ENCODE measurements at regions not wholly inside any gene's neighbourhood (a gene's known extent, or its start where the extent isn't known, plus 50 kb on each side); places are given as distances from the start of the nearest gene placed in this dataset.
A peak's percentile ranks its signal among the peaks of the same experiment; 100 is the strongest.

DNA sequence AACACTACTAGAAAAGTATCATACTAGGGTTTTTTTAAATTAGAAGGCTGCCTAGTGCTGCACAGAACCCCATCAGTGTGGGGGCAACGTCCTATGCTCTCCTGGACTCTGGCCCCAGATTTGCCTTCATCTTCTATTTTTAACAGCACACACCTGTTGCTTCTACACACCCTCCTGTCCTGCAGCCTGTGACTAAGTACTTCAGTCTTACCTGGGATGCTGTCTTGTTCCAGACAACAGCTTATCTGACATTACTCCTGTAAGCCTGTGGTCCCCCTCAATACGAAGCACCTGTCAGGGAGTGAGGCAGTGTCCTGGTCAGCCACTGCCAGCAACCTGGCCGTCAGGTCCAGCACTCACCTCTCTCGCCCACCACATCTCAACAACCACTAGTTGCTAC, 247.6 kb upstream of the PSMD7 start:
- H3K27ac Mint-ChIP-seq, result no peak overlapping the region
- no peak for DNase-seq (ENCODE audit: low spot score, unreplicated experiment)
- H3K36me3 Mint-ChIP-seq (ENCODE audit: insufficient read depth), result no peaks in the 10 kb centered on the region
- TF ChIP-seq, protein P1, sequence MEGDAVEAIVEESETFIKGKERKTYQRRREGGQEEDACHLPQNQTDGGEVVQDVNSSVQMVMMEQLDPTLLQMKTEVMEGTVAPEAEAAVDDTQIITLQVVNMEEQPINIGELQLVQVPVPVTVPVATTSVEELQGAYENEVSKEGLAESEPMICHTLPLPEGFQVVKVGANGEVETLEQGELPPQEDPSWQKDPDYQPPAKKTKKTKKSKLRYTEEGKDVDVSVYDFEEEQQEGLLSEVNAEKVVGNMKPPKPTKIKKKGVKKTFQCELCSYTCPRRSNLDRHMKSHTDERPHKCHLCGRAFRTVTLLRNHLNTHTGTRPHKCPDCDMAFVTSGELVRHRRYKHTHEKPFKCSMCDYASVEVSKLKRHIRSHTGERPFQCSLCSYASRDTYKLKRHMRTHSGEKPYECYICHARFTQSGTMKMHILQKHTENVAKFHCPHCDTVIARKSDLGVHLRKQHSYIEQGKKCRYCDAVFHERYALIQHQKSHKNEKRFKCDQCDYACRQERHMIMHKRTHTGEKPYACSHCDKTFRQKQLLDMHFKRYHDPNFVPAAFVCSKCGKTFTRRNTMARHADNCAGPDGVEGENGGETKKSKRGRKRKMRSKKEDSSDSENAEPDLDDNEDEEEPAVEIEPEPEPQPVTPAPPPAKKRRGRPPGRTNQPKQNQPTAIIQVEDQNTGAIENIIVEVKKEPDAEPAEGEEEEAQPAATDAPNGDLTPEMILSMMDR (IDR thresholded peaks at IDR 0.05; ENCODE audit: unreplicated experiment), result no peak
- H3K4me3 Mint-ChIP-seq (ENCODE audit: low read depth), result no peak overlapping the region
- no peaks in the 10 kb centered on the region for H3K27me3 Mint-ChIP-seq
- H3K4me1 Mint-ChIP-seq (ENCODE audit: low read depth), result no peaks in the 10 kb centered on the region
- H3K9me3 Mint-ChIP-seq (ENCODE audit: low read depth), result no peaks in the 10 kb centered on the region

DNA sequence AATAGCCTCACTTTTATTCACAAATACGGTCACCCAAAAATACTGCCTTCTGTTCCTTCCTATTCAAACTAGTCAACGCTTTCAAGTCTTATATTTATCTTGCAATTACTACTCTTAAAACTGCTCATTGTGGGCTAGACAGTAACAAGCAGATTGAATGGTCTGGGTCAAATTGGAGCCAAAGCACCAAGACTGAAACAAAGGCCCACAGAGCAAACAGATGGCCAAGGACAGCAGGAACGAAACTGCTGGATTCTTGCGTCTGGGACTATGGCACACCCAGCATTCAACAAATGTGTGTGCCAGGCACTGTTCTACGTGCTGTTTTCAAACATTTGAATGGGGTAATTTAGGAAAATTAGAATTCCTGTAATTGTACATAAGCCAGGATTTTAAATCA, 250.1 kb upstream of the PSMD7 start:
- H3K9me3 Mint-ChIP-seq (ENCODE audit: low read depth), result no peaks in the 10 kb centered on the region
- H3K4me1 Mint-ChIP-seq (ENCODE audit: low read depth), result no peaks in the 10 kb centered on the region
- H3K36me3 Mint-ChIP-seq (ENCODE audit: insufficient read depth), result no peaks in the 10 kb centered on the region
- TF ChIP-seq, protein P1 (IDR thresholded peaks at IDR 0.05; ENCODE audit: unreplicated experiment), result no peak
- no peak overlapping the region for H3K27ac Mint-ChIP-seq
- no peaks in the 10 kb centered on the region for H3K27me3 Mint-ChIP-seq
- no peak overlapping the region for H3K4me3 Mint-ChIP-seq (ENCODE audit: low read depth)
- DNase-seq (ENCODE audit: low spot score, unreplicated experiment), result no peak

DNA sequence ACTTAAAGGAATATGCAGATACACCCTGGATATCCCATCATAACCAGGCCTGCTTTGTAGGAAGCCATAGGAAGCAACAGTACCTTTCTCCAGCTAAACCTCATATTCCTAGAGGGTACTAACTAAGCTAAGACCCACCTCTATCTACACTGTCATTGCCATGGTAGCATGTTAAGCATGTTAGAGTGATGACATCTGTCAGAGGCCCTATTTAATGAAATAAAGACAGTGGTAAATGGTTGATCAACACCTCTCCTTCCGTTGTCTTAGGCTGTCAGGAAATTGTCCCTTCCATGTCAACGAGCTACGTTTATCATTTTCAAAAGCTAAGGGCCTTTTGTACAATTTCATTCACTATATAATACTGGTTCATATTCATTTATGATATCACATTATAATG, 251.1 kb upstream of the PSMD7 start:
- Mint-ChIP-seq H3K9me3 (ENCODE audit: low read depth) (no peaks in the 10 kb centered on the region), H3K4me1 (ENCODE audit: low read depth) (no peaks in the 10 kb centered on the region), H3K27me3 (no peaks in the 10 kb centered on the region), H3K36me3 (ENCODE audit: insufficient read depth) (no peaks in the 10 kb centered on the region), H3K27ac (no peak overlapping the region), H3K4me3 (ENCODE audit: low read depth) (no peak overlapping the region)
- DNase-seq (ENCODE audit: low spot score, unreplicated experiment), result no peak
- TF ChIP-seq, protein P1 (IDR thresholded peaks at IDR 0.05; ENCODE audit: unreplicated experiment), result no peak

DNA sequence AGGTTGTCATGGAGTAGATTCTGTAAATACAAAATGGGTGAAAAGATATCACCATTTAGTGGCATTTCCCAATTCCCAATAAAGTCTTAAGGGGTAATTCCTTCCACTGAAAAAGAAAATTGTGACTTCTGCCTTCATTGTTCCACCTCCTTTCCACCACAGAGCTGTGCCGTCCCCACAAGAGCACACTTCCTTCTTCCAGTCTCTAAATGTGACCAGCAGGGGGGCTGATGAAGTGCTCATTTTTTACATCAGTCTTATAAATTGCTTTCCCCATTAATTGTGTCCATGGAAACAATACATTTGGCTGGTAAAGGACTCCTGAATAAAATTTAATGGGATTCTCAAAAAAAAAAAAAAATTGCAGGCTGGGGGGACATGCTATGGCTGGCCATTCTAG, 260.8 kb upstream of the PSMD7 start:
- H3K27ac Mint-ChIP-seq, result no peak overlapping the region
- H3K4me1 Mint-ChIP-seq (ENCODE audit: low read depth), result no peaks in the 10 kb centered on the region
- no peaks in the 10 kb centered on the region for H3K36me3 Mint-ChIP-seq (ENCODE audit: insufficient read depth)
- DNase-seq (ENCODE audit: low spot score, unreplicated experiment), result no peak
- H3K4me3 Mint-ChIP-seq (ENCODE audit: low read depth), result no peak overlapping the region
- H3K9me3 Mint-ChIP-seq (ENCODE audit: low read depth), result no peaks in the 10 kb centered on the region
- peaks cover 5% of the 10 kb centered on the region for H3K27me3 Mint-ChIP-seq
- TF ChIP-seq, protein P1 (IDR thresholded peaks at IDR 0.05; ENCODE audit: unreplicated experiment), result peak; percentile 58

DNA sequence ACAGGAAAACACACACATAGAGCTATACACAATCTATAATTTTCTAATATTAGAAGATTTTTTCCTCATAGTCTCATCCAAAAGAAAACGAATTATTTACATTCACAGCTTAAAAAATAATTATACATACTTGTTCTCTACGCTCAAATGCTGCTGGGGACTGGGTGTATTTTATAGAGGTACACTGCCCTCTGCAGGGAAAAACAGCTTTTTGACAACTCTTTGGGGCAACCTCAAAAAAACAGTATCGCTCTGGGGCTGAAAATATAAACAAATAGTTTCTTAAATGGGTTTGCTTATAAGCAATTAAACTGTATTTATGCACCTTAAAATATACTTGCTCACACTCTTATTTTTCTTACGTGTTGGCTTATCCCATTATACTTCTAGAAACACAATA, 261.8 kb upstream of the PSMD7 start:
- TF ChIP-seq, protein P1 (IDR thresholded peaks at IDR 0.05; ENCODE audit: unreplicated experiment), result peak; percentile 68
- H3K27me3 Mint-ChIP-seq, result peaks cover 5% of the 10 kb centered on the region
- H3K9me3 Mint-ChIP-seq (ENCODE audit: low read depth), result no peaks in the 10 kb centered on the region
- peaks cover 1% of the 10 kb centered on the region for H3K4me1 Mint-ChIP-seq (ENCODE audit: low read depth)
- DNase-seq (ENCODE audit: low spot score, unreplicated experiment), result no peak
- no peak overlapping the region for H3K27ac Mint-ChIP-seq
- no peak overlapping the region for H3K4me3 Mint-ChIP-seq (ENCODE audit: low read depth)
- no peaks in the 10 kb centered on the region for H3K36me3 Mint-ChIP-seq (ENCODE audit: insufficient read depth)
